OCI-LY3 (cell line): ENCODE measurements at regions not wholly inside any gene's neighbourhood (a gene's known extent, or its start where the extent isn't known, plus 50 kb on each side); places are given as distances from the start of the nearest gene placed in this dataset.
"Not testable (repeated sequence)": the region's sequence is repeated elsewhere in the genome, so short reads cannot be mapped to it uniquely, and the experiment has no call there.

Source experiments
- CTCF ChIP-seq: fragments of 200-600, 300-600 bp; sonication (generic); IDR thresholded peaks from 2 replicates; pipeline ENCODE4 v1.5.1; 2014; ENCODE audit warnings: antibody characterized with exemption, low read length, low read depth
- EZH2phosphoT487 ChIP-seq: fragments of 200-600 bp; shearing (Covaris generic); IDR thresholded peaks from 2 replicates; pipeline ENCODE4 v1.6.1; 2018; ENCODE audit warnings: antibody characterized with exemption, mixed run types, low read depth

- peak; percentile 49 for TF ChIP-seq CTCF
- TF ChIP-seq EZH2phosphoT487 = not testable (repeated sequence)
Observed at GRCh38 chr4:62595265-62595664, 1395.1 kb downstream of the ADGRL3 start.
